H1 (cell line): ENCODE measurements at regions not wholly inside any gene's neighbourhood (a gene's known extent, or its start where the extent isn't known, plus 50 kb on each side); places are given as distances from the start of the nearest gene placed in this dataset.

Experiments
- BRCA1 ChIP-seq: IDR thresholded peaks from 2 replicates; pipeline ENCODE4 v1.6.1; 2012; ENCODE audit warnings: low read depth, low read length, improper control_type of control experiment
- CHD7 ChIP-seq: fragments of 300-600 bp; sonication (generic); IDR thresholded peaks from 2 replicates; pipeline ENCODE4 v1.7.1; 2012; ENCODE audit warnings: low read length, moderate library complexity, mild to moderate bottlenecking, inconsistent platforms; ENCODE audit not compliant: insufficient replicate concordance
- NRF1 ChIP-seq: IDR thresholded peaks from 2 replicates; pipeline ENCODE4 v1.6.1; 2011; ENCODE audit warnings: mild to moderate bottlenecking, low read depth, low read length, improper control_type of control experiment
- PHF8 ChIP-seq: fragments of 200-600 bp; sonication (generic); conservative IDR thresholded peaks from 2 replicates; pipeline ENCODE4 v1.7.1; 2012; ENCODE audit warnings: low read depth, mild to moderate bottlenecking, inconsistent platforms, low read length, moderate library complexity
- RFX5 ChIP-seq: IDR thresholded peaks from 2 replicates; pipeline ENCODE4 v1.6.1; 2011; ENCODE audit warnings: low read depth, low read length, improper control_type of control experiment, borderline replicate concordance
- SP4 ChIP-seq: IDR thresholded peaks from 2 replicates; pipeline ENCODE4 v1.6.1; 2012; ENCODE audit warnings: low read length, inconsistent platforms
- SUZ12 ChIP-seq: fragments of 200-600 bp; sonication (generic); IDR thresholded peaks from 2 replicates; pipeline ENCODE4 v1.6.1; 2012; ENCODE audit warnings: mild to moderate bottlenecking, inconsistent platforms, low read length, moderate library complexity, mixed read lengths

- TF ChIP-seq CHD7 (no peak), PHF8 (no peak), BRCA1 (no peak), RFX5 (no peak), NRF1 (no peak), SUZ12 (no peak), SP4 (no peak)
These were observed 188.6 kb downstream of the ARL6IP6 start (continued) for GRCh38 chr2:152907046-152907445.
